ENCODE measurements at regions not wholly inside any gene's neighbourhood (a gene's known extent, or its start where the extent isn't known, plus 50 kb on each side); places are given as distances from the start of the nearest gene placed in this dataset.
"Not testable (repeated sequence)": the region's sequence is repeated elsewhere in the genome, so short reads cannot be mapped to it uniquely, and the experiment has no call there.

- no peak for DNase-seq (ENCODE audit: extremely low read depth, low read depth)
Observed at GRCh38 chr20:4635781-4636180, 50.5 kb upstream of the PRNP start.

- DNase-seq (ENCODE audit: extremely low read depth, low read depth), result no peak
Observed at GRCh38 chr20:4635342-4635741, 50.9 kb upstream of the PRNP start.

GRCh38 chr20:4633780-4634179 is 52.5 kb upstream of the PRNP start:
- DNase-seq (ENCODE audit: extremely low read depth, low read depth), result no peak

- no peak for DNase-seq (ENCODE audit: extremely low read depth, low read depth)
Observed at GRCh38 chr20:4633379-4633778, 52.9 kb upstream of the PRNP start.

- DNase-seq (ENCODE audit: extremely low read depth, low read depth), result no peak
Observed at GRCh38 chr20:4632876-4633275, 53.4 kb upstream of the PRNP start.

- no peak for DNase-seq (ENCODE audit: extremely low read depth, low read depth)
Observed at GRCh38 chr20:4626228-4626627, 60.0 kb upstream of the PRNP start.

- DNase-seq (ENCODE audit: extremely low read depth, low read depth), result no peak
Observed at GRCh38 chr20:4625687-4626086, 60.6 kb upstream of the PRNP start.

- not testable (repeated sequence) for DNase-seq (ENCODE audit: extremely low read depth, low read depth)
Observed at GRCh38 chr20:4624675-4625336, 61.5 kb upstream of the PRNP start.

GRCh38 chr20:4619144-4619543 is 67.1 kb upstream of the PRNP start:
- DNase-seq (ENCODE audit: extremely low read depth, low read depth), result not testable (repeated sequence)

GRCh38 chr20:4617484-4617883 is 68.8 kb upstream of the PRNP start:
- DNase-seq (ENCODE audit: extremely low read depth, low read depth), result no peak

- DNase-seq (ENCODE audit: extremely low read depth, low read depth), result no peak
Observed at GRCh38 chr20:4617019-4617418, 69.2 kb upstream of the PRNP start.

GRCh38 chr20:4613718-4614620 is 72.3 kb upstream of the PRNP start:
- peak; percentile 59 for DNase-seq (ENCODE audit: extremely low read depth, low read depth)

GRCh38 chr20:4613184-4613583 is 73.1 kb upstream of the PRNP start:
- DNase-seq (ENCODE audit: extremely low read depth, low read depth), result no peak

- no peak for DNase-seq (ENCODE audit: extremely low read depth, low read depth)
Observed at GRCh38 chr20:4610871-4611270, 75.4 kb upstream of the PRNP start.

- no peak for DNase-seq (ENCODE audit: extremely low read depth, low read depth)
Observed at GRCh38 chr20:4609511-4609910, 76.7 kb upstream of the PRNP start.

GRCh38 chr20:4608861-4609260 is 77.4 kb upstream of the PRNP start:
- DNase-seq (ENCODE audit: extremely low read depth, low read depth), result no peak

- peak; percentile 67 for DNase-seq (ENCODE audit: extremely low read depth, low read depth)
Observed at GRCh38 chr20:4607287-4607713, 79.0 kb upstream of the PRNP start.

GRCh38 chr20:4606051-4606450 is 80.2 kb upstream of the PRNP start:
- DNase-seq (ENCODE audit: extremely low read depth, low read depth), result no peak

GRCh38 chr20:4605166-4605565 is 81.1 kb upstream of the PRNP start:
- no peak for DNase-seq (ENCODE audit: extremely low read depth, low read depth)

GRCh38 chr20:4604580-4604979 is 81.7 kb upstream of the PRNP start:
- no peak for DNase-seq (ENCODE audit: extremely low read depth, low read depth)

- no peak for DNase-seq (ENCODE audit: extremely low read depth, low read depth)
Observed at GRCh38 chr20:4603724-4604123, 82.5 kb upstream of the PRNP start.

- DNase-seq (ENCODE audit: extremely low read depth, low read depth), result no peak
Observed at GRCh38 chr20:4602297-4602631, 84.0 kb upstream of the PRNP start.

All from NCI-H460 (cell line).